Fibroblast of the aortic adventitia (primary cell): ENCODE measurements at regions not wholly inside any gene's neighbourhood (a gene's known extent, or its start where the extent isn't known, plus 50 kb on each side); places are given as distances from the start of the nearest gene placed in this dataset.

Source experiments
- DNase-seq: peaks from one replicate; pipeline ENCODE4 v3.0.0-alpha.2; 2010; ENCODE audit warnings: low read depth
- H3K4me3 ChIP-seq: 2 replicates; pipeline ENCODE4 v1.5.1; 2011; ENCODE audit warnings: low read depth, mild to moderate bottlenecking, control low read depth, low read length, moderate library complexity
- CTCF ChIP-seq: IDR thresholded peaks from 2 replicates; pipeline ENCODE4 v1.5.1; 2011; ENCODE audit warnings: mild to moderate bottlenecking, low read length, control low read depth, inconsistent platforms; ENCODE audit not compliant: insufficient read depth

- no peak for TF ChIP-seq CTCF
- H3K4me3 ChIP-seq = no peak overlapping the region
- no peak for DNase-seq
These were observed 430.7 kb upstream of the DCN start for GRCh38 chr12:91613223-91613779.

GRCh38 chr12:91610561-91610960, 427.9 kb upstream of the DCN start:
- no peak overlapping the region for H3K4me3 ChIP-seq
- DNase-seq = no peak
- TF ChIP-seq CTCF = no peak

GRCh38 chr12:91609283-91609682, 426.7 kb upstream of the DCN start:
- no peak overlapping the region for H3K4me3 ChIP-seq
- no peak for TF ChIP-seq CTCF
- DNase-seq = no peak

- DNase-seq = no peak
- no peak for TF ChIP-seq CTCF
- no peak overlapping the region for H3K4me3 ChIP-seq
These were observed 425.9 kb upstream of the DCN start for GRCh38 chr12:91608542-91608941.

GRCh38 chr12:91606662-91607377, 424.2 kb upstream of the DCN start:
- no peak for TF ChIP-seq CTCF
- H3K4me3 ChIP-seq = no peak overlapping the region
- DNase-seq = no peak

GRCh38 chr12:91604897-91605296, 422.3 kb upstream of the DCN start:
- DNase-seq = no peak
- H3K4me3 ChIP-seq = no peak overlapping the region
- no peak for TF ChIP-seq CTCF
